GM23338 (cell line): ENCODE measurements at regions not wholly inside any gene's neighbourhood (a gene's known extent, or its start where the extent isn't known, plus 50 kb on each side); places are given as distances from the start of the nearest gene placed in this dataset.

Experiments
- ATAC-seq: fragments of 200-7000 bp; cut with Tn5 transposase; 3 replicates; pipeline ENCODE4 v1.9.1; 2020
- DNase-seq: peaks from one replicate; pipeline ENCODE4 v3.0.0-alpha.2; 2015; ENCODE audit warnings: low spot score
- H2AFZ ChIP-seq: fragments of 200-600 bp; sonication (generic); 2 replicates; pipeline ENCODE4 v1.8.0; 2016; ENCODE audit warnings: antibody characterized with exemption, mild to moderate bottlenecking, moderate library complexity
- H3F3A ChIP-seq: fragments of 200-600 bp; sonication (generic); replicated peaks from 2 replicates; pipeline ENCODE4 v1.8.0; 2017; ENCODE audit warnings: antibody characterized with exemption, mixed run types, low read depth
- H3K27ac ChIP-seq: fragments of 200-600 bp; sonication (generic); 2 replicates; pipeline ENCODE4 v1.6.1; 2016; ENCODE audit warnings: low read depth
- H3K27me3 ChIP-seq: fragments of 200-600 bp; sonication (generic); 2 replicates; pipeline ENCODE4 v1.8.0; 2016; ENCODE audit warnings: mild to moderate bottlenecking, mixed run types, moderate library complexity; ENCODE audit not compliant: insufficient read depth
- H3K36me3 ChIP-seq: fragments of 200-600 bp; sonication (generic); 2 replicates; pipeline ENCODE4 v1.8.0; 2016; ENCODE audit warnings: mild to moderate bottlenecking; ENCODE audit not compliant: insufficient read depth
- H3K4me1 ChIP-seq: fragments of 200-600 bp; sonication (generic); 2 replicates; pipeline ENCODE4 v1.8.0; 2016; ENCODE audit warnings: mild to moderate bottlenecking, moderate library complexity; ENCODE audit not compliant: insufficient read depth
- H3K4me2 ChIP-seq: fragments of 200-600 bp; sonication (generic); 2 replicates; pipeline ENCODE4 v1.7.1; 2017; ENCODE audit warnings: mixed run types
- H3K4me3 ChIP-seq: fragments of 200-600 bp; sonication (generic); 2 replicates; pipeline ENCODE4 v1.6.1; 2016; ENCODE audit warnings: mixed run types
- H3K79me2 ChIP-seq: fragments of 200-600 bp; sonication (generic); replicated peaks from 2 replicates; pipeline ENCODE4 v1.8.0; 2017; ENCODE audit warnings: mild to moderate bottlenecking; ENCODE audit not compliant: insufficient read depth
- H3K9me2 ChIP-seq: fragments of 200-600 bp; sonication (generic); 2 replicates; pipeline ENCODE4 v1.8.0; 2017; ENCODE audit not compliant: insufficient read depth
- H4K20me1 ChIP-seq: fragments of 200-600 bp; sonication (generic); replicated peaks from 2 replicates; pipeline ENCODE4 v1.8.0; 2017; ENCODE audit warnings: mild to moderate bottlenecking; ENCODE audit not compliant: insufficient read depth
- H3K27ac Mint-ChIP-seq: 2 replicates; pipeline ENCODE4 v1.8.0; 2020; ENCODE audit warnings: inconsistent platforms, mild to moderate bottlenecking, moderate library complexity, mixed read lengths
- H3K27me3 Mint-ChIP-seq: 3 replicates; pipeline ENCODE4 v1.8.0; 2022; ENCODE audit warnings: low read depth, mild to moderate bottlenecking, moderate library complexity, mixed read lengths, inconsistent platforms; ENCODE audit not compliant: insufficient read depth, poor library complexity
- H3K36me3 Mint-ChIP-seq: 3 replicates; pipeline ENCODE4 v1.8.0; 2021; ENCODE audit warnings: low read depth, mild to moderate bottlenecking, inconsistent platforms, moderate library complexity, mixed read lengths
- H3K4me1 Mint-ChIP-seq: 3 replicates; pipeline ENCODE4 v1.8.0; 2020; ENCODE audit warnings: mild to moderate bottlenecking, inconsistent platforms, mixed read lengths
- H3K4me3 Mint-ChIP-seq: 3 replicates; pipeline ENCODE4 v1.8.0; 2021; ENCODE audit warnings: moderate library complexity, mild to moderate bottlenecking, inconsistent platforms, mixed read lengths
- H3K9me3 Mint-ChIP-seq: 3 replicates; pipeline ENCODE4 v1.8.0; 2020; ENCODE audit warnings: moderate library complexity, mild to moderate bottlenecking, inconsistent platforms, mixed read lengths
- EZH2 ChIP-seq: fragments of 200-600 bp; sonication (generic); IDR thresholded peaks from one replicate; pipeline ENCODE4 v1.8.0; 2017; ENCODE audit warnings: antibody characterized with exemption, mild to moderate bottlenecking, low read depth; ENCODE audit not compliant: unreplicated experiment
- EZH2phosphoT487 ChIP-seq: fragments of 200-600 bp; sonication (generic); IDR thresholded peaks from one replicate; pipeline ENCODE4 v1.8.1; 2018; ENCODE audit warnings: antibody characterized with exemption; ENCODE audit not compliant: unreplicated experiment
- JUNB ChIP-seq: IDR thresholded peaks from one replicate; pipeline ENCODE4 v1.6.1; 2016; ENCODE audit warnings: antibody characterized with exemption; ENCODE audit not compliant: unreplicated experiment
- NANOG ChIP-seq: IDR thresholded peaks from 2 replicates; pipeline ENCODE4 v1.6.1; 2016; ENCODE audit warnings: antibody characterized with exemption, borderline replicate concordance
- POLR2AphosphoS5 ChIP-seq: IDR thresholded peaks from 2 replicates; pipeline ENCODE4 v1.6.1; 2016; ENCODE audit warnings: antibody characterized with exemption, low read depth
- ZNF114 ChIP-seq: fragments of 250-450 bp; sonication (Bioruptor Pico); IDR thresholded peaks from 2 replicates; pipeline ENCODE4 v1.5.0; 2020; ENCODE audit warnings: mild to moderate bottlenecking, moderate library complexity
- ZNF462 ChIP-seq: fragments of 250-450 bp; sonication (Bioruptor Pico); IDR thresholded peaks from 2 replicates; pipeline ENCODE4 v1.5.0; 2020; ENCODE audit warnings: mild to moderate bottlenecking, moderate library complexity

- no peak for TF ChIP-seq ZNF462 (CRISPR knock-in tag)
- no peak for TF ChIP-seq ZNF114
- no peak for TF ChIP-seq JUNB
- no peak for TF ChIP-seq NANOG
These were observed 355.5 kb downstream of the ATP23 start (continued) for GRCh38 chr12:58296863-58297262.

- no peak overlapping the region for H3K4me3 Mint-ChIP-seq
- peaks cover 25% of the 10 kb centered on the region for H3K4me1 Mint-ChIP-seq
- H3K27ac Mint-ChIP-seq: no peak overlapping the region
- no peaks in the 10 kb centered on the region for H3K27me3 ChIP-seq
- peaks cover 15% of the 10 kb centered on the region; the same call in 1 of the 2 replicates for H3K4me1 ChIP-seq
- H3F3A ChIP-seq: no peaks in the 10 kb centered on the region
- TF ChIP-seq ZNF462 (CRISPR knock-in tag) (no peak), POLR2AphosphoS5 (no peak), EZH2phosphoT487 (no peak), JUNB (no peak), EZH2 (no peak)
- H3K4me3 ChIP-seq: no peak overlapping the region
- no peaks in the 10 kb centered on the region for H3K9me2 ChIP-seq
- no peaks in the 10 kb centered on the region for H3K36me3 Mint-ChIP-seq
- no peak for ATAC-seq
- H3K36me3 ChIP-seq: no peaks in the 10 kb centered on the region
- no peak overlapping the region for H3K27ac ChIP-seq
- no peaks in the 10 kb centered on the region for H3K79me2 ChIP-seq
- no peaks in the 10 kb centered on the region for H4K20me1 ChIP-seq
- H3K4me2 ChIP-seq: no peak overlapping the region
- H2AFZ ChIP-seq: no peak overlapping the region
- no peaks in the 10 kb centered on the region for H3K27me3 Mint-ChIP-seq
- no peak for DNase-seq
- H3K9me3 Mint-ChIP-seq: no peaks in the 10 kb centered on the region
These were observed 357.4 kb downstream of the ATP23 start for GRCh38 chr12:58298803-58299202.
